Ecto neural progenitor cell (in vitro differentiated cells): ENCODE measurements at regions not wholly inside any gene's neighbourhood (a gene's known extent, or its start where the extent isn't known, plus 50 kb on each side); places are given as distances from the start of the nearest gene placed in this dataset.

Source experiments
- DNase-seq: peaks from one replicate; pipeline ENCODE4 v3.0.0-alpha.2; 2018; ENCODE audit warnings: low spot score

DNA sequence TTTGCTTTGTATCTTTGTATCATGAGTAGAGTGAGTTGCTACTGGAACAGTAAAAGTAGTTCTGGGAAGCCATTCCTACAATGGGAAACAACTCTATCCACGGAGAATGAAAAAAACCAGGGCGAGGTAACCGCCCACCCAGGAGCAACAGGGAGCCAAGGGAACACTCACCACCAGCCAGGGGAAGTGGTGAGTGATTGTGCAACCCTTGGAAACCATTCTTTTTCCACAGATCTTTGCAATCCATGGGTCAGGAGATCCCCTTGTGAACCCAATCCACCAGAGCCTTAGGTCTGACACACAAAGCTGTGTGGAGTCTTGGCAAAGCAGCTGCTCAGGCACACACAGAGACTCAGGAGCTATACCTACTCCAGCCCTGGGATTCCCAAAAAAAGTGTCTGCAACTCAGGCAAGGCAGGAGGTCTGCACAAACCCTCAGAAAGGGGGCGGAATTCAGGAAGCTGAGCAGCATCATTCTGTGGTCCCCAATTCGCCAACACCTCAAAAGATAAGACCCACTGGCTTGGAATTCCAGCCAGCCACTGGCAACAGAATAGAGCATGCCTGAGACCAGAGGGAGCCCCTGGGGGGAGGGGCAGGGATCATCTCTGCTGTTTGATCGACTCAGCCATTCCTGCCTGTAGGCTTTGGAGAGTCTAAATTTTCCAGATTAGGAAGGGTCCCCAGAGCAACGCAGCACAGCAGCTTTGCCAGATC, 52.1 kb upstream of the PPFIA2 start:
- DNase-seq: no peak

GRCh38 chr12:81809829-81810595, 50.9 kb upstream of the PPFIA2 start:
- DNase-seq: no peak

DNA sequence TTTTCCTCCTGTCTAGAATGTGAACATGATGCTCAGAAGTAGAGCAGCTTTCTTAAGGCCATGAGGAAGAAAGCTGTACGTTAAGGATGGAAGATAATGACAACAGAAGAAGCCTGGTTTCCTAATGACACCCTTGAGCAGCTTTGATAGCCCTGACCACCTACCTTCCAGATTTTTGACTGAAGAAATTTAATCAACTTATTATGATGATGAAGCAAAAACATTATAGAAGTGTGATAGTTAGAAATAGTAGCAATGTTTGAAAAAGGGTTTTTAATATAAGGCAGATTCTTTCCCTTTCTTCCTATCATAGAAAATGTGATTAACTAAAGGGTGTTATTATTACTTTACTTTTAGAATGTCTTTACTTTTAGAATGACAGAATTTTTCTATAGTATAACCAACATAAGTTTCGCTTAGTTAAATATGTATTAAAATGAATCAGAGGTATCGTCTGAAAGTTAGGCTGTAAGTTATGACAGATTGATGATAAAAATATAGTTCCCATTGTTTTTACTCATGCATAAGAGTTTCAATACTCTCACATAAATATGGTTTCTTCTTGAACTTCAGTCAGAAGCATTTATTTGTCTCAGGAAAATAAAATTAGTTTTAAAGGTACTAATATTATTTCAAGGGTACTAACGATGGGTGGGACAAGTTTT, 50.1 kb upstream of the PPFIA2 start:
- DNase-seq: no peak
